Amniotic epithelial cell (primary cell): ENCODE measurements at regions not wholly inside any gene's neighbourhood (a gene's known extent, or its start where the extent isn't known, plus 50 kb on each side); places are given as distances from the start of the nearest gene placed in this dataset.

ENCODE experiments used
- DNase-seq: peaks from one replicate; pipeline ENCODE4 v3.0.0-alpha.2; 2010; ENCODE audit warnings: low read depth

DNA sequence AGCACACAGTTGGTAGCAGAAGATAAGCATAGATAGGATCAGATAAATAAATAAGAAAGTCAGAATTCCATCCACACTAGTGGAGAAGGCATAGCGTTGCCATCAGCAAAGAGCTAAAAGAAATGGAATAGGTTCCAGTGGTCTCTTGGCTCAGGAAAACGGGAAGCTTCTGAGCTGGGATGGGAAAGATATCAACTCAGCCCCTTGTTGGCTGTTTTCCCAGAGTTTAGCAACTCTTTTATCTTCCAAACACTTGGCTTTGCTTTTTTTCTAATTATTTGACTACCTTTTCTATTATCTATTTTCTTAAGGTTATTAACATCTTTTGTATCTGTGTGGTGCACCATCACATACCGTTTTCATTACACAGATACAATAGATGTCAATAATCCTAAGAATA, 445.7 kb upstream of the TRPC7 start:
- peak; percentile 7 for DNase-seq

GRCh38 chr5:136810261-136810801, 445.0 kb upstream of the TRPC7 start:
- peak; percentile 22 for DNase-seq

GRCh38 chr5:136809382-136809781, 444.0 kb upstream of the TRPC7 start:
- DNase-seq, result peak; percentile 56

GRCh38 chr5:136808756-136809155, 443.4 kb upstream of the TRPC7 start:
- no peak for DNase-seq

- no peak for DNase-seq
Observed at GRCh38 chr5:136805466-136805865, 440.1 kb upstream of the TRPC7 start.

DNA sequence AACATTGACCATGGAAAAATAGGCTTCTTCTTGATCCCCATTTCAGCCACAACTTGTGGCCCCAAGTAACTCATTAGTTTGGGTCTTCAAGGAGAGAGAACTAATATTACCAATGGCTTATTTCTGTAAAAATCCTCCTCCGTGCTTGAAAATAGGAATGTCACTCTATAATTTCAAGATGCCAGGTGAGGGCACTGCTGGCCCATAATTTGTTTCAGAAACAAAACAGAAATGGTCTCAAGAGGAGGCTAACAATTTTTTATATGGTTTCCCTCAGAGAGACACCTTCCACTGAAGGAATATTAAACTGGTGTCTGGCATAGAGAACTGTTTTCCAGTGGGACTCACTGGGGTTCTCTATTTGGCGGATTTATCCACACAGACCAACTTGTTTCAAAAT, 437.0 kb upstream of the TRPC7 start:
- no peak for DNase-seq

GRCh38 chr5:136799806-136800372, 434.5 kb upstream of the TRPC7 start:
- peak; percentile 29 for DNase-seq

- DNase-seq, result no peak
Observed at GRCh38 chr5:136793300-136793699, 428.0 kb upstream of the TRPC7 start.

- peak; percentile 44 for DNase-seq
Observed at GRCh38 chr5:136781464-136781863, 416.1 kb upstream of the TRPC7 start.

GRCh38 chr5:136780518-136780917, 415.2 kb upstream of the TRPC7 start:
- DNase-seq, result peak; percentile 17

GRCh38 chr5:136776022-136776927, 410.9 kb upstream of the TRPC7 start:
- DNase-seq, result peak; percentile 78

DNA sequence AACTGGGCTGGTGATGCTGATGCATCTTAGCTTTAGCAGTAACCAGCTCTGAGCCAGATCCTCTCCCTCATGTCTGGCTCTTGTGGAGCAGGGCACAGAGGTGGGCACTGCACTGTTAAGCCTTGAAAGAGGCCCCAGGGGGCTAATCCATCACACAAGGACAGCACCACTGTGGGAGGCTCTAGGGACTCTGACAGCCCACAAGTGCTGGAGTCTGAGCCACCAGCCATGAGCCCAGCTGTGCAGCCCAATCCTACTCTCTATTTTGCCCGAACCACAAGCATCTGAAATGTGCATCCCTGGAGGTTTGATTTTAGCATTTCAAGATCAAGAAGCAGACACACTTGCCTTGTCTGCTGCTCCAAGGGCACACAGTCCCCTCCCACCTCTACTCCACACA, 407.1 kb upstream of the TRPC7 start:
- no peak for DNase-seq

DNA sequence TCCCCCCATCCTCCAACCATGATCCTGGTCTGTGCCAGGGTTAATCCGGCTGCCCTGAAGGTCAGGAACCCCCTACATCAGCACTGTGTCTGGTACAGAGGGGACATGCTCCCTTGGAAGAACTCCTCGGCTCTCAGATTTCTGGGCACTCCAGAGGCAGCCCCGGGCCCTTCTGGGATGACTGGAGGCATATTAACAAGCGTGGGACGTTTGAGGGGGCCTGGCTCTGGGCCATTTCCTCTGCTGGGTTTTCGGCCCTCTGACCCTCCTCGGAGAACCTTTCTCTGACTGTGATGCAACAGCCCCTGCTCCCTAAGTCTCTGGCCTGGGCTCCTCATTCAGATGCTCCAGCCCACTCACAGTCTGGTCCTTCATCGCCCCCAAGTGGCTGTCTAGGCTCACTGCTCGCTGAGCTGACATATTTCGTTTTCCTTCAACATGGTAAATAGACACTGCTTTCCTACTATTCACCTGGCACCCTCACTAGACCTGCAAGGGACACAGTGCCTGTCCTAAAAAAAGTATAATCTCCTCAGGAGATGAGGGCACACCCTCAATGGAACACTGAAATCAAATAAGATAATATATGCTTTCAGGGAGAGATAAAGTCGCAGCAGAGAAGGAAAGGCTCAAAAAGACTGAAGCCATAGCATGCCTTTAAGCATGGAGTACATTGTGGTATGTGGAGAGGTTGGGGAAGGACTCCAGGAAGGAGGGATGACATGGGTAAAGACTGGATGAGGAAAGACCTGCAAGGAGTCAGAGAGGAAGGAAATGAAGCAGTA, 404.7 kb upstream of the TRPC7 start:
- DNase-seq, result peak; percentile 70

- no peak for DNase-seq
Observed at GRCh38 chr5:136769093-136769492, 403.7 kb upstream of the TRPC7 start.

- no peak for DNase-seq
Observed at GRCh38 chr5:136768457-136768856, 403.1 kb upstream of the TRPC7 start.

DNA sequence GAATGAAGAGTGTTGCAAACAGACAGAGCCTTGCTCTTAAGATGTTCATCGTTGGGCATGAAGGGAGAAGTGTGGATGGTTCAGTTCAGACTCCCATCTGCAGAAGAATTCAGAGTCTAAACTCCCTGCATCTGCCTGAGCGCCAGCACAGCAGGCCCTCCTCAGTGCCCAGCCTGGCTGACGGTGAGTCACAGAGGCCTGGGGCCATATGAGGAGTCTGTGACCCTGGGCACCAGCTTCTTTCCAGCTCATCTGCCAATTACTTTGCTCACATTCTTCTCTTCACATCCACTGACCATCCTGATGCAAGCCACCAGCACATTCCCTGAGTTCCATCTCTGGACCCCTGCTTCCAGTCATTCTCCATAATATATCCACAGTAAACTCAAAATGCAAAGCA, 401.1 kb upstream of the TRPC7 start:
- no peak for DNase-seq

GRCh38 chr5:136764601-136765000, 399.3 kb upstream of the TRPC7 start:
- DNase-seq, result no peak

DNA sequence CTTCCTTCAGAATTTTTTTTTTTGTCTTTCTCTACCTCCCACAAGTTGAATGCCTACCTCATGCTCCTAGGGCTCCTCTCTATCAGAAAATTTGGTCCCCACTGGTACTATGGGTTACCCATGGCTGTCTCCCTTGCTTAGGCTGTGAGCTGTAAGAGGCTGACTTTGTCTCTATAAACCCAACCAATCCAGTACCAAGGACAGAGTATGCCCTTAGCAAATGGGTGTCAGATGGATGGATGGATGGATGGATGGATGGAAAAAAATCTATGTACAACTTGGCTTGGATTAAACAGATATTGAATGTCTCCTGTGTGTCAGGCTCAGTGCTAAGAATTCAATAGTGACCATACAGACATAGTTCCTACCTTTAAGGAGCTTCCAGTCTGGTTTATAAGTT, 398.2 kb upstream of the TRPC7 start:
- no peak for DNase-seq

GRCh38 chr5:136754216-136754615, 388.9 kb upstream of the TRPC7 start:
- DNase-seq, result no peak

GRCh38 chr5:136750224-136750862, 385.0 kb upstream of the TRPC7 start:
- DNase-seq, result no peak

DNA sequence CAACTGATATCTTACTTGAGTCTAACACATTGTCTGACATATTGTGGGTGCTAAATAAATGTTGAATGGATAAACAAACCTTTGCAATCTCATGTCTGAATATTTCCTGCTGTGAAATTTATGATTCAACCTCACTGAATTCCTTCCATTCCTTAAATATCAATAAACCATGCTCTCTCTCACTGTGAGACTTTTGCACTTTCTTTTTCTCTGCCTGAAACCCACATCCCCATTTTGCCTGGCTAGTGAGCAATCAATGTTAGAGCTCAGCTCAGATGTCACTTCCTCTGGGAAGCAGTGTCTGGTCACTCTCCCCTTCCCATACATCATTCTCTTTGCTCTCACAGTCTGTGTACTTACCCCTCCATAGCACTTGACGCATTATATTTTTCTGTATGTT, 383.7 kb upstream of the TRPC7 start:
- peak; percentile 9 for DNase-seq

DNA sequence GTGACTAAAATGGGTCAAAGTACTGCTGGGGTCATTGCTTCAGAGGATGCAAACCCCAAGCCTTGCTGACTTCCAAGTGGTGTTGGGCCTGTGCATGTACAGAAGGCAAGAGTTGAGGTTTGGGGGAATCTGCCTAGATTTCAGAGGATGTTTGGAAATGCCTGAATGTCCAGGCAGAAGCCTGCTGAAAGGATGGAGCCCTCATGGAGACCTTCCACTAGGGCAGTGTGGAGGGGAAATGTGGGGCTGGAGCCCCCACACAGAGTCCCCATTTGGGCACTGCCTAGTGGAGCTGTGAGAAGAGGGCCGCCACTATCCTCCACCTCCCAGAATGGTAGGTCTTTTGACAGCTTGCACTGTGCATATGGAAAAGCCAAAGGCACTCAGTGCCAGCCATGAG, 377.7 kb upstream of the TRPC7 start:
- DNase-seq, result no peak
